ENCODE measurements at regions not wholly inside any gene's neighbourhood (a gene's known extent, or its start where the extent isn't known, plus 50 kb on each side); places are given as distances from the start of the nearest gene placed in this dataset.

- POLR2A ChIA-PET (ENCODE audit: low non-redundant PET): no interaction called here
- CTCF ChIA-PET: no interaction called here
Measured at GRCh38 chr16:6528217-6528616, 804.4 kb upstream of the RBFOX1 start.

GRCh38 chr16:6527646-6528045 lies 805.0 kb upstream of the RBFOX1 start:
- H3K27ac ChIP-seq: no peak overlapping the region
- TF ChIP-seq CTCF (conservative IDR thresholded peaks at IDR 0.05; ENCODE audit: low read depth): no peak
- DNase-seq (ENCODE audit: low spot score): no peak
- POLR2A ChIA-PET (ENCODE audit: low non-redundant PET): no interaction called here
- CTCF ChIA-PET: no interaction called here

More at GRCh38 chr16:6528217-6528616, 804.4 kb upstream of the RBFOX1 start:
- DNase-seq (ENCODE audit: low spot score): no peak
- no peak overlapping the region for H3K27ac ChIP-seq
- TF ChIP-seq CTCF (conservative IDR thresholded peaks at IDR 0.05; ENCODE audit: low read depth): no peak

- CTCF ChIA-PET: no interaction called here
- DNase-seq (ENCODE audit: low spot score): no peak
Measured at GRCh38 chr16:6524501-6524900, 808.1 kb upstream of the RBFOX1 start.

GRCh38 chr16:6517020-6517720 lies 815.5 kb upstream of the RBFOX1 start:
- DNase-seq (ENCODE audit: low spot score): no peak
- no peak overlapping the region for H3K27ac ChIP-seq
- CTCF ChIA-PET: no interaction called here
- POLR2A ChIA-PET (ENCODE audit: low non-redundant PET): no interaction called here
- no peak for TF ChIP-seq CTCF (conservative IDR thresholded peaks at IDR 0.05; ENCODE audit: low read depth)

More at GRCh38 chr16:6524501-6524900, 808.1 kb upstream of the RBFOX1 start:
- POLR2A ChIA-PET (ENCODE audit: low non-redundant PET): no interaction called here
- H3K27ac ChIP-seq: no peak overlapping the region
- no peak for TF ChIP-seq CTCF (conservative IDR thresholded peaks at IDR 0.05; ENCODE audit: low read depth)

- ChIA-PET POLR2A (ENCODE audit: low non-redundant PET) (no interaction called here), CTCF (no interaction called here)
- no peak overlapping the region for H3K27ac ChIP-seq
- TF ChIP-seq CTCF (conservative IDR thresholded peaks at IDR 0.05; ENCODE audit: low read depth): no peak
- DNase-seq (ENCODE audit: low spot score): no peak
Measured at GRCh38 chr16:6512512-6512911, 820.1 kb upstream of the RBFOX1 start.

- no peak for TF ChIP-seq CTCF (conservative IDR thresholded peaks at IDR 0.05; ENCODE audit: low read depth)
- POLR2A ChIA-PET (ENCODE audit: low non-redundant PET): no interaction called here
- CTCF ChIA-PET: no interaction called here
- no peak overlapping the region for H3K27ac ChIP-seq
- no peak for DNase-seq (ENCODE audit: low spot score)
Measured at GRCh38 chr16:6510261-6510660, 822.4 kb upstream of the RBFOX1 start.

All from RWPE1 (cell line).